22Rv1 (cell line): ENCODE measurements at regions not wholly inside any gene's neighbourhood (a gene's known extent, or its start where the extent isn't known, plus 50 kb on each side); places are given as distances from the start of the nearest gene placed in this dataset.

ENCODE experiments used
- H3K27ac ChIP-seq: fragments of 450-650 bp; 2 replicates; pipeline ENCODE4 v1.5.1; 2017
- ZFX ChIP-seq: fragments of 450-650 bp; IDR thresholded peaks from 2 replicates; pipeline ENCODE4 v1.6.1; 2017; ENCODE audit warnings: antibody characterized with exemption, borderline replicate concordance
- TF ChIP-seq, protein P1 (sequence below): fragments of 450-650 bp; IDR thresholded peaks from 2 replicates; pipeline ENCODE4 v1.5.1; 2017; ENCODE audit warnings: mild to moderate bottlenecking

DNA sequence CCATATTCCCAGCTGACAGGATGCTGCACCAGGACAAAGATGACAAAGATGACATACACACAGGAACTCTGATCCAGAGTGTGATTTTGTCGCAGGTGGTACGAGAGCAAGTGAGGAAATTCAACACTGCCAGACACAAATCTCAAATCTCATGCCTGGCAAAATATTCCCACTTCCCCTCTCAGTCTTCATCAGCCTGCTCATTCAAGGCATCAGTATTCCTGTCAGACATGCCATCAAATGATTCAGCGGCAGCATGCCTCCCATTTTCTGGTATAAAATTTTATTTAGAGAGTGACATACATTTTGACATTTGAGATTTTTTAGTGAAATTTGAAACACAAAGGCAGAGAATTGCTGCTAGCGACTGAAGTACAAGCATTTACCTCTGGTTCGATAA lies 228.1 kb upstream of the LMCD1 start:
- TF ChIP-seq, protein P1, sequence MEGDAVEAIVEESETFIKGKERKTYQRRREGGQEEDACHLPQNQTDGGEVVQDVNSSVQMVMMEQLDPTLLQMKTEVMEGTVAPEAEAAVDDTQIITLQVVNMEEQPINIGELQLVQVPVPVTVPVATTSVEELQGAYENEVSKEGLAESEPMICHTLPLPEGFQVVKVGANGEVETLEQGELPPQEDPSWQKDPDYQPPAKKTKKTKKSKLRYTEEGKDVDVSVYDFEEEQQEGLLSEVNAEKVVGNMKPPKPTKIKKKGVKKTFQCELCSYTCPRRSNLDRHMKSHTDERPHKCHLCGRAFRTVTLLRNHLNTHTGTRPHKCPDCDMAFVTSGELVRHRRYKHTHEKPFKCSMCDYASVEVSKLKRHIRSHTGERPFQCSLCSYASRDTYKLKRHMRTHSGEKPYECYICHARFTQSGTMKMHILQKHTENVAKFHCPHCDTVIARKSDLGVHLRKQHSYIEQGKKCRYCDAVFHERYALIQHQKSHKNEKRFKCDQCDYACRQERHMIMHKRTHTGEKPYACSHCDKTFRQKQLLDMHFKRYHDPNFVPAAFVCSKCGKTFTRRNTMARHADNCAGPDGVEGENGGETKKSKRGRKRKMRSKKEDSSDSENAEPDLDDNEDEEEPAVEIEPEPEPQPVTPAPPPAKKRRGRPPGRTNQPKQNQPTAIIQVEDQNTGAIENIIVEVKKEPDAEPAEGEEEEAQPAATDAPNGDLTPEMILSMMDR: no peak
- TF ChIP-seq ZFX: no peak
- H3K27ac ChIP-seq: no peak overlapping the region

DNA sequence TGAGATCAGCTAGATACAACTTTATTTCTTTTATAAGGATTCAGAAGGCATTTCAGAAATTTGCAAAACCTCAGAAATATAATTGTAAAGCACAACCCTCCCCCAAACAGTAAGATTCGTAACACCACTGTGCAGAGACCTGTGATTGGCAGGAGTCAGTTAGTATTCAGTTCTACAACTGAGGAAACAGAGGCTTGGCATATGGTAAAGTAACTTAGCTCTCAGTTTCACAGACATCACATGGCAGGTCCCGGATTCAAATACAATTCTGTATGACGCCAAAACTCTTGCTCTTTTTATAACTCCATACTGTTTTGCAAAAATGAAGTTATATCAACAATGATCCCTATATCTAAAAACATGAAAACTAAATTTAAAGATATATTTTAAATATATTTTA lies 225.6 kb upstream of the LMCD1 start:
- no peak for TF ChIP-seq ZFX
- TF ChIP-seq, protein P1: no peak

DNA sequence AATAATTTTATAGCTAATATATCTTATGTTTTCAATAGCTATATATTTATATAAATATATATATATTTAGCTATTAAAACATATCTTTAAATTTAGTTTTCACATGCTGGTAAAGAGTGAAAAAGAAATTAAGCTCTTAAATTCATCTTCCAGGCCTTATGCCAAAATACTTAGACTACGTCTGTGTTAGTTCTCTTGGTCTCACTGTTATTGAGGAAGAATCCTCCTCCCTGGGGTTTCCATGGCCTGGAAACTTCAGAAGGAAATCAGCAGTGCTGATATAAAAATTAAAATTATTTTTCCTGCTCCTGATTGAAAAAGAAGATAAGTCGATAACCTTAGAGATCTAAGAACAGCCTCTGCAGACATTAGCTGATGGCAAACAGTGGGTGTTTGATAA lies 225.1 kb upstream of the LMCD1 start:
- TF ChIP-seq, protein P1: no peak
- TF ChIP-seq ZFX: no peak
- no peak overlapping the region for H3K27ac ChIP-seq

More for the DNA sequence above, 225.6 kb upstream of the LMCD1 start:
- no peak overlapping the region for H3K27ac ChIP-seq

DNA sequence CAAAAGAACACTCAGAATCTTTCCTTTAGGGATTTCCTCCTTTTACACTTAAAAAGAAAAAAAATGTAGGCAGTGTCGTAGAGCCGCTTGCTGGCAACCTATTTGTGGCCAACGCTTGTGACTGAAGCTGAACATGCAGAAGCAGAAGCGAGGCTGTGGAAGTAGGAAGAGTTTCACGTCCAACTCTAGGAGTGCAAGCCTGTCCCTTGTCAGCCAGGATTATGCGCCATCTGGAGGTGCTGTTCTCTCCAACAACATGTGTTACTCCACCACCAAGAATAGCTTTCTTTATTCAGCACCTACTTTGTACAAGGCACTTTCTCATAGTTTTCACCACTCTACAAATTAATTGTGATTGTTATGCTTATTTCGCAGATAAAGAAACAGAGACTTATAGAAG lies 223.2 kb upstream of the LMCD1 start:
- TF ChIP-seq, protein P1: peak; percentile 16; the same call in 1 of the 2 replicates
- no peak for TF ChIP-seq ZFX
- no peak overlapping the region for H3K27ac ChIP-seq

DNA sequence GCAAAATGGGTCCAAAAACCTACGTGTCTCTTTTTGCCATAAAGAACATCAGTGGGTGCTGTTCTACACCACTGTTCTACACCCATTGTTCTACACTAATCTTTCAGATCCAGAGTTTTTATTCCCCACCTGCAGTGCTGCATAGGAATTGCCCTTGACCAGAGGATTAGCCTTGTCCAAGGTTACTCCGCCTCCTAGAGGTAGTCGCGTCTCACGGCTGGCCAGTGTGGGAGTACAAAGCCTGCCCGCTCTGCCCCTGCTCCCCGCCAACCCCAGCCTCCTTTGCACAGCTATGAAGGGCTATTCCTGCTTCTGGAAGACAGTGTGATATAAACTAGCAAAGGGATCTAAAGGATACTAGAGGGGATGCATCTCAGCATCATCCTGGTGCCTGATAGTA lies 222.1 kb upstream of the LMCD1 start:
- H3K27ac ChIP-seq: no peak overlapping the region
- TF ChIP-seq, protein P1: no peak
- TF ChIP-seq ZFX: no peak

DNA sequence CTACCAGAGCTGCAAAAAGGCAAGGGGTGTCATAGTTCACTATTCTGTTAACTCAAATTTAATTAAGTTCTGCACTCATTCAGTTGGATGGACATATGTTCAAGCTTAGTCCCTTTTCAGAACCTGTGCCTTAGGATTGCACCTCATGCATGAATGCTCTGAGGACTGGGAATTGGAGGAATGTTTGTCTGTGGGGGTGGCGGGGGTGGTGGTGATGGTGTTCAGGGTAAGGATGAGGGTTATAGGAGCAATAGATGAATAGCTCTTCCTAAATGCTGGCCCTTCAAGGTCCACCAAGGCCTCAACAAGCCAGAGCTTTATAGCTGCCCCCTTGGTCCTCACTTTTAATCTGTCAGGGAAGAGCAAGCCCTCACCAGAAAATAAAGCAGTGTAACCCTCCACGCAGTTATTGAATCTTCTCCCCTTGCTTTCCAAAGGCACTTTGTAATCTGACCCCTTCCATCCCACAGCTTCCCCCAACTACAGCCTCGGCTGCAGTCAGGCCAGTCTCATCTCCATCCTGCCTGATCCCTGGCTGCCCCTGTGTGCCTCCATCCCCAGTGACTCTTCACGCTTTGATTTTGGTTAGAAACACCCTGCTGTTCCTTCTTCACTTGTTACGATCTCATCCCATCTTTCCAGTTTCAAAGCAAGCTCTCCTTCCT lies 221.6 kb upstream of the LMCD1 start:
- no peak overlapping the region for H3K27ac ChIP-seq
- TF ChIP-seq, protein P1: no peak
- TF ChIP-seq ZFX: no peak

DNA sequence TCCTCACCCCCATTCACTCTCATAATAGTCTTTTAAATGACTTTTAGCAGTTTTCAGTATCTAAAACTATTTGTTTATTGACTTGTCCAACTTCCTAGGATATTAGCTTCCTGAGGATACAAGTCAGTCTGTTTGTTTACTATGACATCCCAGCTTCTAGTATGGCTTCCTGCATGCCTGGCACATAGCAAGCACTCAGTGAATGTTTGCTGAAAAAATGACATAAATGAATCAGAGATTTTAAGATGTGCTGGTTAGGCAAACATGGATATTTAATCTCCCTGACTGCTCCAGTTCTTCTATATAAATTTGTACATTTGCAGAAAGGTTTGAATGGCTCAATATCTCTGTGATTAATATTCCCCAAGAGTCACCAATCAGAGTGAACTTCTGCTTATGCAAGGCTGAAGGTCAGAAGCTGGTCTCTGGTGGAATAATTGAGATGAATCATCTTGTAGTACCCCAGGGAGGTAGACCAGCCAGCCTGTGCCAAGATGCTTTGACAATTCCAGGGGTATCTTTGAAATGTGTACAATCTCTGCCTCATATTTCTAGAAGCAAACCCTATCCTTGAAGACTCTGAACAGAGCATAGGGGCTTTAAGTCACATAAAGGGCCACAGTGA lies 219.0 kb upstream of the LMCD1 start:
- TF ChIP-seq ZFX: no peak
- TF ChIP-seq, protein P1: no peak
- H3K27ac ChIP-seq: 0 out of 2 replicates have a peak overlapping the region, but pooled peaks have one; percentile 4
